GM12872 (cell line): ENCODE measurements at regions not wholly inside any gene's neighbourhood (a gene's known extent, or its start where the extent isn't known, plus 50 kb on each side); places are given as distances from the start of the nearest gene placed in this dataset.

Experiments used
- TF ChIP-seq, protein P1 (sequence below): IDR thresholded peaks from 3 replicates; pipeline ENCODE4 v1.5.1; 2011; ENCODE audit warnings: low read depth, mild to moderate bottlenecking, low read length, moderate library complexity; ENCODE audit not compliant: insufficient read depth

DNA sequence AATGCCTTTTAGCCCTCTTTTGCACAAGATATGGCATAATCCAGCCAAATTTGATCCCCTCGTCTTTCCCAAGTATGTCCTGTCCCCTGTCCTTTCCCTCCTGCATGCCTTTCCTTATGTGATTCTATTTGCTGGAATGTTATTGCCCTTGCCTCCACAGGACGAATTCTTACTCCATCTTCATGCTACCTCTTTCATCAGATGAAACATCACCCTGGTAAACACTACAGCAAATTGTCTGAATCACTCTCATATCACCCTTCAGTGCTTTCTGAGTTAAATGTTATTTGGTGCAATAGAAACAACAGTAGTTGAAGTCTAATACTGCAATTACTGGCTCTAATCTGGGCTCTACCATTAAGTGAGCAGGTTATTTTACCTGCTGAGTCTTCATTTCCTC is 52.2 kb upstream of the FAT1 start:
- TF ChIP-seq, protein P1, sequence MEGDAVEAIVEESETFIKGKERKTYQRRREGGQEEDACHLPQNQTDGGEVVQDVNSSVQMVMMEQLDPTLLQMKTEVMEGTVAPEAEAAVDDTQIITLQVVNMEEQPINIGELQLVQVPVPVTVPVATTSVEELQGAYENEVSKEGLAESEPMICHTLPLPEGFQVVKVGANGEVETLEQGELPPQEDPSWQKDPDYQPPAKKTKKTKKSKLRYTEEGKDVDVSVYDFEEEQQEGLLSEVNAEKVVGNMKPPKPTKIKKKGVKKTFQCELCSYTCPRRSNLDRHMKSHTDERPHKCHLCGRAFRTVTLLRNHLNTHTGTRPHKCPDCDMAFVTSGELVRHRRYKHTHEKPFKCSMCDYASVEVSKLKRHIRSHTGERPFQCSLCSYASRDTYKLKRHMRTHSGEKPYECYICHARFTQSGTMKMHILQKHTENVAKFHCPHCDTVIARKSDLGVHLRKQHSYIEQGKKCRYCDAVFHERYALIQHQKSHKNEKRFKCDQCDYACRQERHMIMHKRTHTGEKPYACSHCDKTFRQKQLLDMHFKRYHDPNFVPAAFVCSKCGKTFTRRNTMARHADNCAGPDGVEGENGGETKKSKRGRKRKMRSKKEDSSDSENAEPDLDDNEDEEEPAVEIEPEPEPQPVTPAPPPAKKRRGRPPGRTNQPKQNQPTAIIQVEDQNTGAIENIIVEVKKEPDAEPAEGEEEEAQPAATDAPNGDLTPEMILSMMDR = no peak

DNA sequence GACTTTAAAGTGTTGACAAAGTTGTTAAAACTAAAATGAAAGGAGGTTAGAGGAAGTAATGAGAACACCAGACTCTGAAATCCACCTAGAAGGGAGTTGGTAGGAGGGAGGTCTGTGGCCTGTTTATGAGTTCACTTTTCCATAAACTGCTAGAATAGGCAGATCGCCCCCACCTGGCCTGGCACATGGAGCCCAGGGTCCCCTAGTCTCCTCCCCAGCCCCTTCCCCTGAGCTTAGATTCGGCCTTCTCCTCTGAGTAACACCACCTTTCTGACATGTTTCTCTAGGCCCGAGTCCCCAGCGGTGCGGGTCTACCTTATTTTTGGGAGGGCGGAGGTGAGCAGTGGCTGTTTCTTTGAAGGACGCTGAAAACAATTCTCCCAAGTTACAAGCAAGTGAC is 54.5 kb upstream of the FAT1 start:
- TF ChIP-seq, protein P1 = no peak

DNA sequence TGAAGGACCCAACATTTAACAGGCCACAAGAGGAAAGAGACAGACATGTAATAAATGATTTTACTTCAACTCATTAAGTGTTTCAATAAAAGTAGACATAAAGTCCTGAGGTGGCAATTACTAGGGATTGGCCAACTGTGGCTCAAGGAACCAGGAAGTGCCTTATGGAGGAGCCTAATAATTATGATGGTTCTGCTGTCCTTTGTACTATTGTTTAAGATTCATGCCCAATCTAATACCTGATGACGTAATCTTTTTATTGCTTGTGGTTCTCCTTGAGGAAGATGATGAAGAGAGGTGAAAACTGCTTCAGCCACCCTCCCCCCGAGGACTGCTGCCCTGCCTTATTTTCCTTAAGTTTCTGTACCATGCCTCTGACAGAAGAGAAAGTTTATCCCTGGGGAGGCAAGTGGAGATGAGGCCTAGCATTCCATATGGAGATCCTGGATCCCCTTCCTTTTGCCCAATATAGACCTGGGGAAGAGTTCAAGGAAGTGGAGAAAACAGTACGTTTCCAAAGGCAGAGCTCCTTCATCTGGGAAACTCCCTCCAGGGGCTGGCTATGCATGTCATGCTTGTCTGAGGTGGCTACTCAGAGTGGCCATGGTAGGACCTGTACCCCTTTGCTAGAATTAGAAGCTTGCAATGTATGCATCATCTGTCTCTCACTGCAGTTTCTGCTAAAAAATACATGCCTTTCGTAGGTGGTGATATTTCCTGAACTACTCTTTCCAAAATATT is 56.8 kb upstream of the FAT1 start:
- TF ChIP-seq, protein P1 = no peak

DNA sequence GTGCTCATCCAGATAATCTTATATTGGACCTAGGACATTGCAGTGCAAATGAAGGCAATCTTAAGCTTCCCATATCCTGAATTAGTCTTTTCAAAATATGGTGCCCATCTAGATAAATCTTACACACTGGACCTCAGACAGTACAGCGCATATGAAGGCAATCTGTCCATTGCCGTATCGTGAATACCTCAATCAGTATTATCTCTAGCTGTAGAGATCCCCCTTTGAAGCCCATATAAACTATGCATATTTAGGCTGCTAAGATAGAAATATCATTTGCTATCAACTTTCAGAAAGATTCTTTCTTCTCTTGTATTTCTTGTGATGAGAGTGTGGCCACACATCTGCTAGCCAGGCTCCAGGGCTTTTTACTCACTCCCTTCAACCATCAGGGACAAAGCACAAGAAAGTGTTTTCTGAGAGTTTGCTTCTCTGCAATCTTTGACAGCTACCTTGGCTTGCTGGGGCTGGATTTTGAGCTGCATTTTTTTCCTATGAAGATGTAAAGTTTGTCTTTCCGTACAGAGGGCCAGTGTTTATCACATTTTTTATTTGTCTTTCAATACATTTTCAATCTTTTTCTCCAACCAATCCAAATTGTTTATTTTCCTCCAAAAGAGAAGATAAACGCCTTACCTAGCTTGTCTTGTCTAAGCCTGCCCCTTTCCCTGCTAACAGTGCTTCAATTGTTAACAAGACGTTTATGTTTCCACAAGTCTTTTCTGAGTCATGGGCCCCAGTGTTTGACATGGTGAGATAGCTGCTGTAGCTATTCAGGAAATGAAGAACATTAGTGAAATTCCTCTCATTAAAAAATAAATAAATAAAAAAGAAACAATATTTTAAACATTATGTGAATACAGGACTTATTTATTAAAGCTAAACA is 57.6 kb upstream of the FAT1 start:
- TF ChIP-seq, protein P1 = no peak

DNA sequence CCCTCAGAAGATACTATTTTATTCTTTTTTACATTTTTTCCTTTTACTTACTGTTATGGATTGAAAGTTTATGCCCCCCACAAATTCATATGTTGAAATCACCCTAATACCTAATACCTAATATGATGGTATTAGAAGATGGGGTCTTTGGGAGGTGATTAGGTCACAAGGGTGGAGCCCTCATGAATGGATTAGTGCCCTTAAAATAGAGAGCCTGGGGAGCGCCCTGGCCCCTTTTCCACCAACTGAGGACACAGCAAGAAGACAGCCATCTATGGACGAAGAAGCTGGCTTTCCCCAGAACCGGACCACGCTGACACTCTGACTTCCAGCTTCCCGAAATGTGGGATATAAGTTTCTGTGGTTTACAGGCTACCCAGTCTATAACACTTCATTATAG is 58.6 kb upstream of the FAT1 start:
- TF ChIP-seq, protein P1 = no peak

DNA sequence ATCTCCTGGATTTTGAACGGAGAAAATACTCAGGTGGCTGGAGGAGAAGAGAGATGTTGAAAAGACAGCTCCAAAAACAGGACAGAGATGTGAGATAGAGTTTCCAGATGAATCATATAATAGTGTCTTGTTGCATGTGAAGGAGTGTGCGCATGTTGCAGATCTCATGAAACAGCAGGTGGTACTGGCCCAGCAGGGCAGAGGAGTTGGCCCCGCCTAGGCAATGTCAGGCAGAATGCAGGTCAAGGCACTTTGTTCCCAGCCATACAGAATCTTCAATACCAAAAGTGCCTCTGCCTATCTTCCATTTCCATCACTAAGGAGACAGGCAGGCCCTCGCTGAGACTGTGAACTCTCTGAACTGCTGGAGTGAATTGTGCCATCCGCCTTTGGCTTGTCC is 63.9 kb upstream of the FAT1 start:
- TF ChIP-seq, protein P1 = no peak

DNA sequence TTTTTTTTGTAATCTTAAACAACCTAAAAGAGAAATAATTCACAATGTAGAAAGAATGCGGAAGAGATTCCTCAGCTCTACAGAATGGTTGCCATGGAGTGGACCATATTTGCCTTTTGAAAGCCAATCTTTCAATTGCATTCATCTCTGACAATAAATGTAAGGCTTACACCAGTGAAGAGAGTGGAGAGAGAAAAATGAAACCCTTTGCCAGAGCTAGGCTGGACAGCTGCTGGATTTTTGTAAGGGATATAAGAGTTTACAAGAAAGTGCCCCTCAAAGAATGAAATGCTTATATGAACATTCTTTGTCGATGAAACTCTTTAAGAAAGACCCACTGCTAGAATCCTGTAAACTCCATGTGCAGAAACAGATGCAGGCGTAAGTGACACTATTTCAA is 66.0 kb upstream of the FAT1 start:
- TF ChIP-seq, protein P1 = no peak
